Activated naive CD8-positive, alpha-beta T cell treated with anti-CD3 and anti-CD28 coated beads for 36 hours (primary cell): ENCODE measurements at regions not wholly inside any gene's neighbourhood (a gene's known extent, or its start where the extent isn't known, plus 50 kb on each side); places are given as distances from the start of the nearest gene placed in this dataset.

Source experiments
- DNase-seq: peaks from one replicate; pipeline ENCODE4 v3.0.0; 2021
- H3K27ac Mint-ChIP-seq: one replicate; pipeline ENCODE4 v1.8.0; 2022; ENCODE audit warnings: mild to moderate bottlenecking, moderate library complexity, mixed read lengths
- H3K27me3 Mint-ChIP-seq: one replicate; pipeline ENCODE4 v1.8.0; 2022; ENCODE audit warnings: mild to moderate bottlenecking, mixed read lengths
- H3K36me3 Mint-ChIP-seq: one replicate; pipeline ENCODE4 v1.8.0; 2021; ENCODE audit warnings: mild to moderate bottlenecking, mixed read lengths
- H3K4me1 Mint-ChIP-seq: one replicate; pipeline ENCODE4 v1.8.0; 2021; ENCODE audit warnings: mixed read lengths
- H3K4me3 Mint-ChIP-seq: one replicate; pipeline ENCODE4 v1.8.0; 2022; ENCODE audit warnings: mild to moderate bottlenecking, moderate library complexity, mixed read lengths
- H3K9me3 Mint-ChIP-seq: one replicate; pipeline ENCODE4 v1.8.0; 2022; ENCODE audit warnings: mixed read lengths

GRCh38 chr7:9186730-9187129 is 753.3 kb downstream of the NXPH1 start:
- no peaks in the 10 kb centered on the region for H3K36me3 Mint-ChIP-seq
- H3K4me1 Mint-ChIP-seq = no peaks in the 10 kb centered on the region
- no peaks in the 10 kb centered on the region for H3K27me3 Mint-ChIP-seq
- H3K4me3 Mint-ChIP-seq = no peak overlapping the region
- DNase-seq = no peak
- no peaks in the 10 kb centered on the region for H3K9me3 Mint-ChIP-seq
- no peak overlapping the region for H3K27ac Mint-ChIP-seq

DNA sequence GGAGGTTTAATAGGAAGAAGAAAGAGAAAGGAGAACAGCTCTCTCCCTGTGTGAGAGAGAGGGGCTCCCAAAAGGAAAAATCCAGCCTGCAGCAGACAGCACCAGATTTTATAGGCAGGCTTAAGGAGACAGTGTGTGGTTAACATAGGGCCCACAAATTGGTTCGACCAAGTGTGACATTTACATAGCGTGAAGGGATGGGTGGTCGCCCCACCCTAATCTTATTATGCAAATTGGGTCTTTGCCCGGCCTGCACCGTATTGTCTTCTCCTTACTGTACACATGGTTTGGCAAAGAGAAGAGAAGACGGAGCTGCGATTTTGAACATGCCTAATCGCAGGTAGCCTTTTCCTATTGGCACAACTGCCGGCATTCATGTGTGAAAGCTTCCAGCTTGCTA is 756.3 kb downstream of the NXPH1 start:
- Mint-ChIP-seq H3K9me3 (no peaks in the 10 kb centered on the region), H3K36me3 (no peaks in the 10 kb centered on the region), H3K27me3 (no peaks in the 10 kb centered on the region), H3K4me3 (no peak overlapping the region), H3K27ac (no peak overlapping the region), H3K4me1 (no peaks in the 10 kb centered on the region)
- no peak for DNase-seq

DNA sequence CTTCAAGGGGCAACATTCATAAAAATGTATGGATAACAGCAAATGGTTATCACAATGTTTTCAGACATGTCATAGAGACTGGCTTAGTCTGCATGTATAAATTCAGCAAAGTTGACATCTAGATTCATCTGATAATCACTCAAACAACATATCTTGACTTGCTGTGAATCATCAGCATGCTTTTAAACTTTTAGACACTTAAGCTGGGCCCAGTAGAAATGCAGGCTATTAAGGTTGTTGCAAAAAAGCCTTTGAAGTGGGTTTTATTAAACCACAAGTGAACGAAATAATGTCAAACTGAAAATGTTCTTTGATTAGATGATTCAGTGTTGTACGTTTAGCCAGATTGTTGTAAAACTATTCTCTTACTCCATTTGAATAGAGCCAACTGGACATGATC is 759.6 kb downstream of the NXPH1 start:
- no peaks in the 10 kb centered on the region for H3K4me1 Mint-ChIP-seq
- no peaks in the 10 kb centered on the region for H3K9me3 Mint-ChIP-seq
- H3K27me3 Mint-ChIP-seq = no peaks in the 10 kb centered on the region
- no peaks in the 10 kb centered on the region for H3K36me3 Mint-ChIP-seq
- no peak for DNase-seq
- H3K27ac Mint-ChIP-seq = no peak overlapping the region
- H3K4me3 Mint-ChIP-seq = no peak overlapping the region

- no peaks in the 10 kb centered on the region for H3K4me1 Mint-ChIP-seq
- no peak overlapping the region for H3K27ac Mint-ChIP-seq
- H3K9me3 Mint-ChIP-seq = no peaks in the 10 kb centered on the region
- H3K27me3 Mint-ChIP-seq = no peaks in the 10 kb centered on the region
- no peak overlapping the region for H3K4me3 Mint-ChIP-seq
- H3K36me3 Mint-ChIP-seq = no peaks in the 10 kb centered on the region
- no peak for DNase-seq
Measured at GRCh38 chr7:9200626-9201025, 767.2 kb downstream of the NXPH1 start.

- no peaks in the 10 kb centered on the region for H3K9me3 Mint-ChIP-seq
- no peaks in the 10 kb centered on the region for H3K36me3 Mint-ChIP-seq
- H3K4me1 Mint-ChIP-seq = no peaks in the 10 kb centered on the region
- no peak overlapping the region for H3K27ac Mint-ChIP-seq
- H3K4me3 Mint-ChIP-seq = no peak overlapping the region
- no peak for DNase-seq
- H3K27me3 Mint-ChIP-seq = no peaks in the 10 kb centered on the region
Measured at GRCh38 chr7:9201928-9202327, 768.5 kb downstream of the NXPH1 start.

DNA sequence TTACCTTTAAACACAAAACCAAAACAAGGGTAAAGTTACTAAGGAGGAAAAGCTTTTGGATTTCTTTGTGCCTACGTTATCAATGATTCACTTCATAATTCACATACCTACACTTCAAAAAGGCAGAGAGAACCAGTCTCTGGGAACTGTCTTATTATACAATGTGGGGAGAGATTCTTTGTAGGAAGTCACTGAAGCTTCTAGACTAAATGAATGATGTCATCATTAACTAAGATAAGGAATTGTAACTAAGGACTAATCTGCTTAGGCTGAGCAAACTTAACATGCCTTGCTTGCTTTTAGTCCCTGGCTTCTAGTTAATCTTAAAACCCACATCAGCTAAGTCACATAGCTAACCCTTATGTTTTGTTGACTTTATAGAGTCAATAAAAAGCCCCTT is 771.2 kb downstream of the NXPH1 start:
- no peaks in the 10 kb centered on the region for H3K27me3 Mint-ChIP-seq
- no peaks in the 10 kb centered on the region for H3K4me1 Mint-ChIP-seq
- no peaks in the 10 kb centered on the region for H3K9me3 Mint-ChIP-seq
- H3K27ac Mint-ChIP-seq = no peak overlapping the region
- no peaks in the 10 kb centered on the region for H3K36me3 Mint-ChIP-seq
- no peak overlapping the region for H3K4me3 Mint-ChIP-seq
- DNase-seq = no peak

DNA sequence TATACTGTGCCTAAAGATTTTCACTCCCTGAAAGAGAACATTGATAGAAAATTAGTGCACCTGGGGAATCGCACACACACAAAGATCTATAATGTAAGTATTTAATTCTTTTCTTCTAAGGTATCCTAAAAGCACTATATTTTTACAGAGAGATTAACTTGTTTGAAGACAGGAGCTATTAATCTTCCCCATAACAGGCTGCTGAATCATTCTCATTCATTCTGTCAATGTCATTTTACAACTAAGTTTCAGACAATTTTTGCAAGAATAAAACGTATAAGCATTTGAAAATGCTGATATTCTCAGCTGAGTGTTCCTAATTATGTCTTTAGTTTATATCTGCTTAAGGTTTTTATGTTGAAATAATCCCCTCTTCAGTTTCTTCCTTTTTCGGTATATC is 776.7 kb downstream of the NXPH1 start:
- no peaks in the 10 kb centered on the region for H3K36me3 Mint-ChIP-seq
- DNase-seq = no peak
- no peak overlapping the region for H3K4me3 Mint-ChIP-seq
- no peaks in the 10 kb centered on the region for H3K9me3 Mint-ChIP-seq
- H3K4me1 Mint-ChIP-seq = no peaks in the 10 kb centered on the region
- no peak overlapping the region for H3K27ac Mint-ChIP-seq
- H3K27me3 Mint-ChIP-seq = no peaks in the 10 kb centered on the region

DNA sequence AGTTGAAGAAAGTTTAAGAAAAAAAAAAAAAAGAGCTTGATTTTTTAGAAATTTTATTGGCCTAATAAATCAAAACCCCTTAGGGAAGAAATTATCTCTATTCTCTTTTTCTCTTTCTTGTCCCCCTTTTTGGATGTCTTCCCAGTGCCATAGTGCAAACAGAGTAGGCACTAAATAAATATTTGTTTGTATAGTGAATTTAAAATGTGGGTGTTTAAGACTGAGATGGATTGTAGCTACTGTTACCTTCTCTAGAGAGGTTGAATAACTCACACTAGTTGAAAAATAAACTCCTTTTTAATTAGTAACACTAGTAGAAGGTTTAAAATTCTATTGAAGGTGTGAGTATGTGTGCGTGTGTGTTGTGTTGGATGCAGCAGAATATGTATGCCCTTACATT is 783.8 kb downstream of the NXPH1 start:
- Mint-ChIP-seq H3K36me3 (no peaks in the 10 kb centered on the region), H3K9me3 (no peaks in the 10 kb centered on the region), H3K27me3 (no peaks in the 10 kb centered on the region), H3K4me1 (no peaks in the 10 kb centered on the region), H3K4me3 (no peak overlapping the region), H3K27ac (no peak overlapping the region)
- DNase-seq = no peak

- DNase-seq = no peak
- peaks cover 3% of the 10 kb centered on the region for H3K9me3 Mint-ChIP-seq
- H3K4me3 Mint-ChIP-seq = no peak overlapping the region
- no peaks in the 10 kb centered on the region for H3K27me3 Mint-ChIP-seq
- no peak overlapping the region for H3K27ac Mint-ChIP-seq
- H3K36me3 Mint-ChIP-seq = no peaks in the 10 kb centered on the region
- H3K4me1 Mint-ChIP-seq = no peaks in the 10 kb centered on the region
Measured at GRCh38 chr7:9226500-9226899, 793.1 kb downstream of the NXPH1 start.

DNA sequence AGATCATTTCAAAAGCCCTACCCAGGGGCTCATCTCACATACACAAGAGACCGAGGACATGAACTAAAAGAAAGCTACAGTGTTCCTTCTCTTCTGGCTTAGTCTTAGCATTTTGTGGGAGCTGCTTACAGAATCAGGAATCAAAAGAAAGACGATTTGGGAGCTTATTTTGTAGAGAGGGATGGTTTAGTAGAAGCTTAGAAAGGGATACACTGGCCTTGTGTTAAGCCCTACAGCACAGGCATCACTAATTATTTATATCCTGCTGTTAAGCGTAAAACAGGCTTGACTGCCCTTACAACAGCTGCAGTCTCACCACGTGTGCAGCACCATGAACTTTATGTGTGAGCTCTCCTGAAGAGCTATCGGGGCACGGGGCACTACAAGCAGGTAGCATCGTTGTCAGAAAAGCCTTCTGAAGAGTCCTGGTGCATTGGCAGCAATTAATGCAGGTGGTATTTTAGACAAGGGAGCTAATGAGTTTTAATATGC is 798.3 kb downstream of the NXPH1 start:
- H3K9me3 Mint-ChIP-seq = peaks cover 2% of the 10 kb centered on the region

GRCh38 chr7:9240001-9240400 is 806.6 kb downstream of the NXPH1 start:
- Mint-ChIP-seq H3K4me1 (no peaks in the 10 kb centered on the region), H3K27me3 (no peaks in the 10 kb centered on the region), H3K27ac (no peak overlapping the region), H3K4me3 (no peak overlapping the region), H3K9me3 (peaks cover 7% of the 10 kb centered on the region), H3K36me3 (no peaks in the 10 kb centered on the region)
- no peak for DNase-seq

More for the DNA sequence above, 798.3 kb downstream of the NXPH1 start:
- no peak for DNase-seq
- Mint-ChIP-seq H3K36me3 (no peaks in the 10 kb centered on the region), H3K4me1 (no peaks in the 10 kb centered on the region), H3K27ac (no peak overlapping the region), H3K27me3 (no peaks in the 10 kb centered on the region), H3K4me3 (no peak overlapping the region)

- Mint-ChIP-seq H3K36me3 (no peaks in the 10 kb centered on the region), H3K4me3 (no peak overlapping the region), H3K27ac (no peak overlapping the region), H3K27me3 (no peaks in the 10 kb centered on the region), H3K9me3 (peaks cover 5% of the 10 kb centered on the region), H3K4me1 (no peaks in the 10 kb centered on the region)
- DNase-seq = no peak
Measured at GRCh38 chr7:9241826-9242225, 808.4 kb downstream of the NXPH1 start.

- no peaks in the 10 kb centered on the region for H3K4me1 Mint-ChIP-seq
- no peaks in the 10 kb centered on the region for H3K27me3 Mint-ChIP-seq
- no peak for DNase-seq
- peaks cover 5% of the 10 kb centered on the region for H3K9me3 Mint-ChIP-seq
- H3K4me3 Mint-ChIP-seq = no peak overlapping the region
- no peaks in the 10 kb centered on the region for H3K36me3 Mint-ChIP-seq
- H3K27ac Mint-ChIP-seq = no peak overlapping the region
Measured at GRCh38 chr7:9242636-9243035, 809.2 kb downstream of the NXPH1 start.

DNA sequence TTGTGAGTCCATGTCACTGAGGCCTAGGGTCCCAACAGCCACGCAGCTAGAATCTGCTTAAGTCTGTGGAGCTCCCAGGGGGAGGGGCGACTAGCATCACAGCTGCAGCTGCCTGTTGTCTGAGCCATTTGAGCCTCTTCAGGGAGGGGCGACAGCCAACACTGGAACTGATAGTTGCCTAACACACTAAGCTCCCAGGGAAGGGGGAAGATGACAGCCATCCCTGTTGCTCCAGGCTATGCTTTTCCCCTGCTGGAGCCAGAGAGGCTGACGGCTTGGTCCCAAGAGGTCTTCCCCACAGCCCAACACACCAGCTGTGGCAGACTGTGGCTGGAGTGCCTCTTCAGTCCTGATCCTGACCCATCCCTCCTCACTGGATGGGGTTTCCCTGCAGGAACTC is 817.5 kb downstream of the NXPH1 start:
- Mint-ChIP-seq H3K27ac (no peak overlapping the region), H3K4me3 (no peak overlapping the region), H3K4me1 (no peaks in the 10 kb centered on the region), H3K9me3 (peaks cover 16% of the 10 kb centered on the region), H3K36me3 (no peaks in the 10 kb centered on the region), H3K27me3 (no peaks in the 10 kb centered on the region)
- DNase-seq = no peak

- H3K9me3 Mint-ChIP-seq = peaks cover 9% of the 10 kb centered on the region
- DNase-seq = no peak
- H3K36me3 Mint-ChIP-seq = no peaks in the 10 kb centered on the region
- H3K4me3 Mint-ChIP-seq = no peak overlapping the region
- H3K27ac Mint-ChIP-seq = no peak overlapping the region
- no peaks in the 10 kb centered on the region for H3K4me1 Mint-ChIP-seq
- H3K27me3 Mint-ChIP-seq = no peaks in the 10 kb centered on the region
Measured at GRCh38 chr7:9264395-9264794, 831.0 kb downstream of the NXPH1 start.

- H3K36me3 Mint-ChIP-seq = no peaks in the 10 kb centered on the region
- H3K4me3 Mint-ChIP-seq = no peak overlapping the region
- peaks cover 2% of the 10 kb centered on the region for H3K9me3 Mint-ChIP-seq
- H3K4me1 Mint-ChIP-seq = no peaks in the 10 kb centered on the region
- no peak overlapping the region for H3K27ac Mint-ChIP-seq
- H3K27me3 Mint-ChIP-seq = no peaks in the 10 kb centered on the region
- no peak for DNase-seq
Measured at GRCh38 chr7:9280088-9280487, 846.7 kb downstream of the NXPH1 start.

GRCh38 chr7:9283246-9283645 is 849.8 kb downstream of the NXPH1 start:
- Mint-ChIP-seq H3K4me3 (no peak overlapping the region), H3K27me3 (no peaks in the 10 kb centered on the region), H3K9me3 (no peaks in the 10 kb centered on the region), H3K4me1 (no peaks in the 10 kb centered on the region), H3K36me3 (no peaks in the 10 kb centered on the region), H3K27ac (no peak overlapping the region)
- DNase-seq = no peak
